CD4-positive, CD25-positive, alpha-beta regulatory T cell (primary cell): ENCODE measurements at regions not wholly inside any gene's neighbourhood (a gene's known extent, or its start where the extent isn't known, plus 50 kb on each side); places are given as distances from the start of the nearest gene placed in this dataset.

Experiments used
- ATAC-seq, 2 donors: fragments of 150-1000 bp; cut with Tn5 transposase; one replicate each; pipeline ENCODE4 v1.10.0; 2021; ENCODE audit warnings: low read depth in 2 of 2, moderate number of reproducible peaks in 2 of 2, moderate library complexity in 1 of 2
- DNase-seq, 3 donors: peaks; one replicate each; pipeline versions ENCODE4 v3.0.0 to v3.0.0-alpha.2; 2012 to 2022; ENCODE audit warnings: mixed read lengths in 1 of 3
- H3K27ac ChIP-seq: one replicate; pipeline ENCODE4 v1.7.0; 2013; ENCODE audit warnings: mild to moderate bottlenecking, low read length; ENCODE audit not compliant: insufficient read depth, poor library complexity, severe bottlenecking
- H3K27me3 ChIP-seq: one replicate; pipeline ENCODE4 v1.7.0; 2013; ENCODE audit warnings: low read length; ENCODE audit not compliant: control insufficient read depth, insufficient read depth
- H3K36me3 ChIP-seq: one replicate; pipeline ENCODE4 v1.7.0; 2013; ENCODE audit warnings: mild to moderate bottlenecking, low read length, moderate library complexity; ENCODE audit not compliant: control insufficient read depth, insufficient read depth
- H3K4me1 ChIP-seq: 2 replicates; pipeline ENCODE4 v1.7.0; 2013; ENCODE audit warnings: mild to moderate bottlenecking, low read length; ENCODE audit not compliant: insufficient read depth, control insufficient read depth, poor library complexity, severe bottlenecking
- H3K4me3 ChIP-seq: one replicate; pipeline ENCODE4 v1.7.0; 2013; ENCODE audit warnings: low read depth, mild to moderate bottlenecking, low read length, moderate library complexity
- H3K9me3 ChIP-seq, 2 experiments: 1 replicate in 1 of 2; 2 replicates in 1 of 2; pipeline ENCODE4 v1.7.0; 2013; ENCODE audit warnings: low read length in 2 of 2, mild to moderate bottlenecking in 1 of 2, moderate library complexity in 1 of 2; ENCODE audit not compliant: control insufficient read depth in 2 of 2
- H3K27ac Mint-ChIP-seq, 3 donors: one replicate each; pipeline ENCODE4 v1.8.0; 2020 to 2022; ENCODE audit warnings: mild to moderate bottlenecking in 3 of 3, mixed read lengths in 3 of 3, moderate library complexity in 2 of 3
- H3K27me3 Mint-ChIP-seq: one replicate; pipeline ENCODE4 v1.8.0; 2022; ENCODE audit warnings: mild to moderate bottlenecking, mixed read lengths
- H3K36me3 Mint-ChIP-seq: one replicate; pipeline ENCODE4 v1.8.0; 2020; ENCODE audit warnings: mixed read lengths
- H3K4me1 Mint-ChIP-seq, 4 donors: one replicate each; pipeline ENCODE4 v1.8.0; 2020 to 2022; ENCODE audit warnings: mixed read lengths in 4 of 4, mild to moderate bottlenecking in 1 of 4
- H3K4me3 Mint-ChIP-seq, 4 donors: one replicate each; pipeline ENCODE4 v1.8.0; 2020 to 2022; ENCODE audit warnings: mild to moderate bottlenecking in 4 of 4, mixed read lengths in 4 of 4, moderate library complexity in 3 of 4
- H3K9me3 Mint-ChIP-seq, 7 donors: one replicate each; pipeline ENCODE4 v1.8.0; 2020 to 2022; ENCODE audit warnings: mixed read lengths in 7 of 7, mild to moderate bottlenecking in 3 of 7, moderate library complexity in 2 of 7

DNA sequence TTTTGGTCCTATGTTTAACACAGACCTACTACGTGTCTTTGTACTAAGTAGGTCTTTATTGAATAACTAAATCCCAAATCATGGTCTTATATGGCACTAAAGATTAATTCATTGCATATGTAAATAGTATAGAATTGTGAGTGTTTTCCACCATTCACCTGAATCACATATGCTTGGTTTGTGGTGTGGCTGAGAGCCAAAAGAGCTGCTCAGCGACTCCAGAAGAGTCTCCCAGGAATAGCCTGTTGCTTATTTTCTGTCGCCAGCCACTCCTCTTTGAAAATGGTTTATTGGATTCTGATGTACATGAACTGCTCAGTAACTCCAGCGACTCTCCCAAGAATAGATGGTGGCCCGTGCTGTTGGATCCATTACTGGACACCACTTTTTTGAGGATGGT is 184.5 kb downstream of the CLCN4 start:
- Histone ChIP-seq H3K4me1 (no peaks in the 10 kb centered on the region), H3K27me3 (no peaks in the 10 kb centered on the region), H3K27ac (no peak overlapping the region), H3K4me3 (no peak overlapping the region), H3K9me3 (no peaks in the 10 kb centered on the region), H3K36me3 (no peaks in the 10 kb centered on the region)
- Mint-ChIP-seq H3K36me3 (no peaks in the 10 kb centered on the region), H3K27me3 (no peaks in the 10 kb centered on the region), H3K27ac (no peak overlapping the region), H3K9me3 (no peaks in the 10 kb centered on the region), H3K4me3 (no peak overlapping the region), H3K4me1 (no peaks in the 10 kb centered on the region)
- DNase-seq (no peak), ATAC-seq (no peak)

DNA sequence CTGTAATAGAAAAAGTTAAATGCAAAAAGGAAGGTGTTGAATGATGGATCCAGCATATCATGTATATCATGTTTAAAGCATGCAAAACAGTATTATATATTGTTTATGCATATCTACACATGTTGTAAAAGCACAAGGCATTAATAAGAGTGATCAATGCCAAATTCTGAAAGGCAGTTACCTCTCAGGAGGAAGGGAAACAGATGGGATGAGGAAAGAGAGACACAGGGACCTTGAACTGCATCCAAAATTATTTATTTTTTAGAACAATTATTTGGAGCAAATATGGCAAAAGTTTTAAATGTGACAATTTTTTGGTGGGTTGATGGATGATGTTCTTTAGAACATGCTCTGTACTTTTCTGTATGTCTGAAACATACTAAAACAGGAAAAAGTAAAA is 193.4 kb downstream of the CLCN4 start:
- DNase-seq: no peak
- H3K4me3 ChIP-seq: no peak overlapping the region
- Mint-ChIP-seq H3K4me3 (no peak overlapping the region), H3K27ac (no peak overlapping the region), H3K4me1 (no peaks in the 10 kb centered on the region), H3K9me3 (peaks cover 0 to 3% (median 0%) of the 10 kb centered on the region in 7 donors), H3K27me3 (no peaks in the 10 kb centered on the region), H3K36me3 (no peaks in the 10 kb centered on the region)
- no peaks in the 10 kb centered on the region for H3K4me1 ChIP-seq
- H3K27ac ChIP-seq: no peak overlapping the region
- H3K36me3 ChIP-seq: no peaks in the 10 kb centered on the region
- no peak for ATAC-seq
- no peaks in the 10 kb centered on the region for H3K9me3 ChIP-seq
- H3K27me3 ChIP-seq: no peaks in the 10 kb centered on the region

- no peaks in the 10 kb centered on the region for H3K4me1 ChIP-seq
- H3K9me3 Mint-ChIP-seq: peaks cover 0 to 3% (median 0%) of the 10 kb centered on the region in 7 donors
- no peaks in the 10 kb centered on the region for H3K4me1 Mint-ChIP-seq
- ATAC-seq (no peak), DNase-seq (no peak)
- no peak overlapping the region for H3K27ac ChIP-seq
- no peak overlapping the region for H3K4me3 Mint-ChIP-seq
- H3K9me3 ChIP-seq: no peaks in the 10 kb centered on the region
- H3K27ac Mint-ChIP-seq: no peak overlapping the region
- H3K36me3 Mint-ChIP-seq: no peaks in the 10 kb centered on the region
- no peaks in the 10 kb centered on the region for H3K27me3 Mint-ChIP-seq
- no peaks in the 10 kb centered on the region for H3K36me3 ChIP-seq
- no peaks in the 10 kb centered on the region for H3K27me3 ChIP-seq
- no peak overlapping the region for H3K4me3 ChIP-seq
These were observed 194.2 kb downstream of the CLCN4 start for GRCh38 chrX:10350981-10351380.

DNA sequence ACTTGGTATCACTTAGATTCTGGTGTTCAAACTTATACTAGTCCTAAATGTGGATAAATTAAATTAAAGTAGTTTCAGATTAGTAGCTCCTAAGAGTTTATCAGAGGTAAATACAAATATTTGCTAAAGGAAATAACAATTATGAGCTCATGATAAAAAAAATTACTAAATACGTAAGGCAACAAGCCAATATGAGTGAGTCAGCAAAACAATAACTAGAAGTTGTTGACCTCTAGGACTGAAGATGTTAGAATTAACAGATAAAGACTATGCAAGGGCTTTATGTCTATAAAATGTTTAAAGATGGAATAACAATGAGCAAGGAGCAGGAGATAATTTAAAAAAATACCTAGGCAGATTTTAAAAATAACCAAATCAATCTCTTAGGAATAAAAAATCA is 195.8 kb downstream of the CLCN4 start:
- no peak for DNase-seq
- H3K4me1 Mint-ChIP-seq: no peaks in the 10 kb centered on the region
- Histone ChIP-seq H3K27ac (no peak overlapping the region), H3K36me3 (no peaks in the 10 kb centered on the region), H3K4me1 (no peaks in the 10 kb centered on the region), H3K9me3 (no peaks in the 10 kb centered on the region), H3K27me3 (no peaks in the 10 kb centered on the region), H3K4me3 (no peak overlapping the region)
- H3K36me3 Mint-ChIP-seq: no peaks in the 10 kb centered on the region
- ATAC-seq: no peak
- H3K4me3 Mint-ChIP-seq: no peak overlapping the region
- H3K27me3 Mint-ChIP-seq: no peaks in the 10 kb centered on the region
- H3K9me3 Mint-ChIP-seq: no peaks in the 10 kb centered on the region
- no peak overlapping the region for H3K27ac Mint-ChIP-seq

DNA sequence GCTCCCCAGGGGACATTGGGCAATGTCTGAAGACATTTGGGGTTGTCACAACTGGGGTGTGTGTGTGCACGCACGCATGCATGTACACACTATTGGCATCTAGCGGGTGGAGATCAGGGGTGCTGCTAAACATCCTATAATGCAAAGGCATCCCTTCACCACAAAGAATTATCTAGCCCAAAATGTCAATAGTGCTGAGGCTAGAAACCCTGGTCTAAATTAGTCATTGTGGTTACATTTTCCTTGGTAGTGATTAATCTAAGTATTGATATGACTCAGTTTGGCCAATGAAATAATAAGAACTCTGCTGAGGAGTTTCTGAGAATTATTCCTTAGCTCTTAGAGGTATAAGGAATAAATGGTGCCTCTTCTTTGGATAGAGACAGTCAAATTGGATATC is 200.2 kb downstream of the CLCN4 start:
- Mint-ChIP-seq H3K27ac (no peak overlapping the region), H3K4me1 (no peaks in the 10 kb centered on the region), H3K4me3 (no peak overlapping the region), H3K9me3 (peaks cover 0 to 3% (median 0%) of the 10 kb centered on the region in 7 donors), H3K36me3 (no peaks in the 10 kb centered on the region), H3K27me3 (peaks cover 4% of the 10 kb centered on the region)
- H3K36me3 ChIP-seq: no peaks in the 10 kb centered on the region
- no peak overlapping the region for H3K27ac ChIP-seq
- ATAC-seq: no peak
- no peaks in the 10 kb centered on the region for H3K9me3 ChIP-seq
- no peak for DNase-seq
- H3K4me1 ChIP-seq: no peaks in the 10 kb centered on the region
- no peaks in the 10 kb centered on the region for H3K27me3 ChIP-seq
- H3K4me3 ChIP-seq: no peak overlapping the region

DNA sequence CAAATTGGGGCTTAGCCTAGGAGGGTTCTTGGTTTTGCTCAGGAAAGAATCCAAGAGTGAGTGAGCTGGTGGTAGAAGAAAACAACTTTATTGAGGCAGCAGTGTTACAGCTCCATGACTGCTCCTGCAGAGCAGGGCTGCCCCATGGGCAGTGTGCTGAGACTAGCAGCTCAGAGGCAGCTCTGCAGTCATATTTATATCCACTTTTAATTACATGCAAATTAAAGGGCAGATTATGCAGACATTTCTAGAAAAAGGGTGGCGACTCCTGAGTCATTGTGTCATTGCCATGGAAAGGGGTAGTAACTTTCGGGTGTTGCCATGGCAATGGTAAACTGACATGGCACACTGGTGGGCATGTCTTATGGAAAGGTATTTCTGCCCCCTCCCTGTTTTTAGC is 202.2 kb downstream of the CLCN4 start:
- Mint-ChIP-seq H3K4me3 (no peak overlapping the region), H3K27me3 (peaks cover 4% of the 10 kb centered on the region), H3K36me3 (no peaks in the 10 kb centered on the region)

GRCh38 chrX:10360116-10360515 is 203.3 kb downstream of the CLCN4 start:
- peaks cover 0 to 3% (median 0%) of the 10 kb centered on the region in 7 donors for H3K9me3 Mint-ChIP-seq
- DNase-seq (no peak), ATAC-seq (no peak)
- Histone ChIP-seq H3K4me1 (no peaks in the 10 kb centered on the region), H3K36me3 (no peaks in the 10 kb centered on the region), H3K4me3 (no peak overlapping the region), H3K9me3 (no peaks in the 10 kb centered on the region), H3K27me3 (no peaks in the 10 kb centered on the region), H3K27ac (no peak overlapping the region)
- no peaks in the 10 kb centered on the region for H3K4me1 Mint-ChIP-seq
- H3K36me3 Mint-ChIP-seq: no peaks in the 10 kb centered on the region
- H3K4me3 Mint-ChIP-seq: no peak overlapping the region
- H3K27me3 Mint-ChIP-seq: peaks cover 4% of the 10 kb centered on the region
- no peak overlapping the region for H3K27ac Mint-ChIP-seq

More for the DNA sequence above, 202.2 kb downstream of the CLCN4 start:
- peaks cover 0 to 3% (median 0%) of the 10 kb centered on the region in 7 donors for H3K9me3 Mint-ChIP-seq
- ATAC-seq: no peak
- no peak overlapping the region for H3K27ac ChIP-seq
- H3K27me3 ChIP-seq: no peaks in the 10 kb centered on the region
- no peaks in the 10 kb centered on the region for H3K9me3 ChIP-seq
- H3K27ac Mint-ChIP-seq: no peak overlapping the region
- no peaks in the 10 kb centered on the region for H3K4me1 ChIP-seq
- H3K36me3 ChIP-seq: no peaks in the 10 kb centered on the region
- no peaks in the 10 kb centered on the region for H3K4me1 Mint-ChIP-seq
- no peak overlapping the region for H3K4me3 ChIP-seq
- no peak for DNase-seq

- H3K4me1 ChIP-seq: no peaks in the 10 kb centered on the region
- H3K27ac ChIP-seq: no peak overlapping the region
- DNase-seq (no peak), ATAC-seq (no peak)
- no peaks in the 10 kb centered on the region for H3K27me3 ChIP-seq
- peaks cover 0 to 6% (median 0%) of the 10 kb centered on the region in 7 donors for H3K9me3 Mint-ChIP-seq
- no peak overlapping the region for H3K4me3 Mint-ChIP-seq
- H3K4me3 ChIP-seq: no peak overlapping the region
- peaks cover 2% of the 10 kb centered on the region for H3K27me3 Mint-ChIP-seq
- H3K27ac Mint-ChIP-seq: no peak overlapping the region
- no peaks in the 10 kb centered on the region for H3K9me3 ChIP-seq
- H3K36me3 ChIP-seq: no peaks in the 10 kb centered on the region
- H3K4me1 Mint-ChIP-seq: no peaks in the 10 kb centered on the region
- no peaks in the 10 kb centered on the region for H3K36me3 Mint-ChIP-seq
These were observed 208.9 kb downstream of the CLCN4 start for GRCh38 chrX:10365532-10366265.
